ENCODE measurements at regions not wholly inside any gene's neighbourhood (a gene's known extent, or its start where the extent isn't known, plus 50 kb on each side); places are given as distances from the start of the nearest gene placed in this dataset.

DNA sequence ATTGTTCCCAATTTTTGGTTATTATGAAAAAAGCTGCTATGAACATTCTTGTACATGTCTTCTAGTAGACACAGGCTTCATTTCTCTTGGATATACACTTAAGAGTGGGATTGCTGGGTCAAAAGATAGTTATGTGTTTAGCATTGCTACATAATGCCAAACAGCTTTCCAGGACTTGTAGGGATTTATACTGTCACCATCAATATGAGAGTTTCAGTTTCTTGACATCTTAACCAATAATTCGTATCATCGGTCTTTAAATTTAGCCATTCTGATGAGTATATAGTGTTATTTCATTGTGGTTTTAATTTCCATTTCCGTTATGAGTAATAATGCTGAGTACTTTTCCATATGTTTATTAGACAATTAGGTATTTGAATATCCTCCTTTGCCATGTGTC, 190.3 kb upstream of the PFN2 start:
- no peak for DNase-seq (ENCODE audit: low read depth)

DNA sequence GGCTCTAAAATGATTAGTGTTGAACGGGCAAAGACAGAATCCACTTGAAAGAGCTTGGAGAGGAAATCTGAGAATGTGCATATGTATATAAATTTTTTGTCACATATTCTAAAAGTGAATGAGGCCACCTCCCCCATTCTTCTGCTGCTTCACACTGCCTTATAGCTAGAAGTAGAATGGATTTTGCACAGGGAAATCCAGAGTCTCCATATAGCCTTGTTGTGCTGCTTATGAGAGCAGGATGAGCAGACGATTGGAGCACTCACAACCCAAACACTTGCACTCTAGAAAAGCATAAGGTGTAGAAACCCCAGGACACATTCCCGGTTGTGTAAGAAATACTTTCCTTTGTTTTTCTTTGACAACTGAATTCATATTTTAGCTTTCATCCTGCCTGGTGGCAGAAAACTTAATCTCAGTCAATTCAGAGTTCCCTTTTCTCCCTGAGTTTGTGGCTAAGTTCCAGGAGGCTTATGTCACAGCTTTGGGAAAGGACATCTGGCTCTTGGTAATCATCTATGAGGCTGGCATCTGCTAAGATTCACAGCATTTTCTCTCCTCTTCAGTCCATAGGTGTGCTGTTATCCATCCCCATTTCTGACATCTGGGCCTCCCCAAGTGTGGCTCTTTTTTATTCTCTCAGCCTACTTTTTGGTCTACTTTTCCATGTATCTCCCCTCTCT, 188.4 kb upstream of the PFN2 start:
- peak; percentile 38 for DNase-seq (ENCODE audit: low read depth)

DNA sequence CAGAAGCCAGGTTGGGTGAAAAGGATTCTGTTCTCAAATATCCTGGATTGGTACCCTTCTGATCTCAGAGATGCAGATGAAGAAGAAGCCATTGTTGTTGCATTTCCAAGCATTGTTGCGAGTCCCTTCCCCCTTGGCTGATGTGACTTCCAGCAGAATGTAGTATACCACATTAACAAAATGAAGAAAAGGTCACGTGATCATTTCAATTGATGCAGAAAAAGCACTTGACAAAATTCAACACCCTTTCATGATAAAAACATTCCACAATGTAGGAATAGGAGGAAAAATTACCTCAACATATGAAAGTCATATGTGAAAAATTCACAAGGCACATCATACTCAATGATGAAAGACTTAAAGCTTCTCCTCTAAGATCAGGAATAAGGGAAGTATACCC, 181.9 kb upstream of the PFN2 start:
- no peak for DNase-seq (ENCODE audit: low read depth)

DNA sequence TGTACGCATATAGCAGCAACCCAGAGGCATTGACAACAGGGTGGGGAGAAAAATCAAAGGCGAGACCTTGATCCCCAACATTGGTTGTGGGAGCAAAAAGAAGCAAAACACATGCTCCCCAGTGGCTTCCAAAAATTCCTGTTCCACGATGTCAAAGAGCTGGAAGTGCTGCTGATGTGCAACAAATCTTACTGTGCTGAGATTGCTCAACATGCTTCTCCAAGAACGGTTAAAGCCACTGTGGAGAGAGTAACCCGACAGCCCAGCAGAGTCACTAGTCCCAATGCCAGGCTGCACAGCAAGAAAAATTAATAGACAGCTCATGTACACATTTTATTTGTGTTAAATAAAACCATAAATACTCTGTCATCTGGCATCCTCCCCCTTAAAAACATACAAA, 179.9 kb upstream of the PFN2 start:
- peak; percentile 51 for DNase-seq (ENCODE audit: low read depth)

DNA sequence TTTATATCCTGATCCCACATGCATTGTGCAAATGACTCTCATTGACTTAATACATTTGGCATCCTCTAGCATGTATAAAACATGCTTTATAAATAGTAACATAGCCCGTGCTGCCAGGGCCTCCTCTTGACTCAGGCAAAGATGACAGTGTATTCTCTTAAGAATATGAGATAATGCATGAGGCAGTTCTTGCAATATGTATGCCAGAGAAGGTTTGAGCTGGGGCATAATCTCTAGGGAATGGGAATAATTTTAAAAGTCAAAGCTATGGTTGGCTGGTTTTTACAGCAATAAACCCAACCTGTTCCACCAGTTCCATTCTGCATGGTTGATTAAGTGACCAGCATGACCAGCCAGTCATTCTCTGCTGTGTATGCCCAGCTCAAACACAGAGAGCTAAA, 179.0 kb upstream of the PFN2 start:
- peak; percentile 94 for DNase-seq (ENCODE audit: low read depth)

DNA sequence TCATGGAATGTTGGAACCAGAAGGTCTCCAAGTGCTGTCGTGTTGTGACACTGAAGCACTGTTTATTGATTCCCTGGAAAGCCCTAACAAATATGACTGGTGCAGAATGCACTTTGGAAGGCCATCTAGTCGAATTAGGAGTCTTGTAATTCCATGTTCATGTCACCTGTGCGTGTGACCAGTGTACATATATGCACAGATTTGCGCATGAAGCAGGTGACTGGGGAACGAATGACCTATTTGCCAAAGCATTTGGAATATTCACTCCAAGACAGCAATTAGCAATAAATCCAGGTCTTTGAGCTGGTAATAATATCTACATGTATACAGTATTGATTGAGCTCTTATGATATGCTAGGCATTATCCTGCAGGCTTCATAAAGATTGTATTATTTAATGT, 177.5 kb upstream of the PFN2 start:
- no peak for DNase-seq (ENCODE audit: low read depth)

DNA sequence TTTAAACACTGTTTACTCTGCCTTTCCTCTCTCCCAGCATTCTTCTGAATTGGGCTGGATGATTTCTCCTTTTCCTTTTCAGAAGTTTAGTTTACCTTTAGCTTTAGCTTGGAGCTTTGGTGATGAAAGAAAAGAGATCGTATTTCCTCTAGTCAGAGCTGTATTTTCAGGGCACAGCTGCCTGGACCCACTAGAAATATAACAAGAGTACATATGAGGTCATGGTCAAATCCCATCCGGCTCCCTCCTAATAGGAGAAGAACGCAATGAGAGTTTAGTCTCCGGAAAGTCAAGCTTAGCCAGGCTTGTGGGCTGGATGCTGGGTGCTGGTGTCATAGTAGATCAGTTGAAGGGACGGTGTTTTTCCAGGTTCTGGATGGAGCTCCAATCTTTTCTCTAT, 177.1 kb upstream of the PFN2 start:
- DNase-seq (ENCODE audit: low read depth), result peak; percentile 82

DNA sequence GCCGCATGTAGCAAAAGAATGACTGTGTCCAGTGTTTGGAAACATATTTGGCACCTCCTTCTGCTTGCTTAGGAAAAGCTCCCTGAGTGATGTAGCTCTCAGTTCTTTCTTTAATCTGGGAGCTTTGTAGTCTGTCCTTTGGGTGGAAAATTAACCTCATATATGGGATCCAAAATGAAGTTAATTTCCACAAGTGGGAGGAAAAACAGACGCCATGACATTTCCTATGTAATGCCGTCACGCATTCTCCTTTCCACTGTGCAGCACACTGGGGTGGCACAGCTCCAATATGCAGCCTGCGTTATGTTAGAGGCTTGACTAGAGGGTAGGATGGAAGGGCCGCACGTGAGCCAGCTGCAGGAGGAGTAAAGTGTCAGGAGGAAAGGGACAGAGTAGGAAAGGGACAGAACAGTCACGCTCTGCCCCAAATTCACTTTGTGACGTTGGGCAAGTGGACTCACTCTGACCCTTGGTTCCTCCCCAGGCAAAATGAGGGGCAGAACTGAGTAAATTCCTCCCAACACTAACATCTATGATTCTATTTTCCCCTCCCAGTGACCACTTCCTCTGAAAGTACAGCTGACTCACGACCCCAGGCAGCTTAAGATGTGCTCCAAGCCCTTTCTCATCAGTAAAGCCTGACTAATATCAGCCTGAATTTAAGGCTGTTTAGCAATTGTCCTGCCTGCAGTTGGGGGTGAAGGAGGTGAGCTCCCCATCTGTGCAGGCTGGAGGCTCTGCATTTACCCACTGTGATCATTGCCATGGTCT, 176.5 kb upstream of the PFN2 start:
- peak; percentile 78 for DNase-seq (ENCODE audit: low read depth)

DNA sequence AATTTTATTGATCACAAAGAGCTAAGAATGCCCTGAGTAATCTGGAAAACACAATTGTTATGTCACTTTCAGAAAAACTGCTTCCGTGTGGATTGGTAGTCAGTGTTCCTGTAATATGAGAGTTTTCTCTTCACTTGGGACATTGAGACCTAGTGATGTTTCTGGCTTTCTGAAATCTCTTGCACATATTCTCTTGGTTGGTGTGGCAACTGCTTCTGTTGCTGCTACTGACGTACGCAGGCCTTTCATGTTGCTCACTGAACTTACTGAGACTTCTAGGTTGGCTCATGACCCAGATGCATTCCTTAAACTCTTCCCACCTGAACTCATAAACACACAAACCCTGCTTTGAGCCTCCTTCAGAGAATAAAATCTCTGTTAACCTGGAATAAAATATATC, 175.0 kb upstream of the PFN2 start:
- peak; percentile 56 for DNase-seq (ENCODE audit: low read depth)

DNA sequence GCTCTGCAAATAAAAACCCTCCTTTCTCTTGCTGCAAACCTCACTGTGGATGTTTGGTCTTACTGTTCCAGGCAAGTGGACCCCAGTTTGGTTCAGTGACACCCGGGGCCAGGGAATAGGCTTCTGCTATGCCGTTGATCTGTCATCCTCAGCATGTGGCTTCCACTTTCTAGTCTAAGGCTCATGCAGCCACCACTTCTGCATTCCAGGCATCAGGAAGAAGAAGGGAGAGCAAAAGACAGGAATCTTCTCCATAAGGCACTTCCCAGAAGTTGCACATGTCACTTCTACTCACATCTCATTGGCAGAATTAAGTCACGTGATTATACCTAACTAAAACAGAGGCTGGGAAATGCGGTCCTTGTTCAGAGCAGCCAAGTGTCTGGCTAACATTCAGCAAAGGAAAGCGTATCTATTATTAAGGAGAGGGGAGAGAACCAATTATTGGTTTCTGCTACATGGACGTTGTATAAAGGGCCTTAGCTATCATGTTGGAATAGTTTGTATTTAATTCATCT, 173.6 kb upstream of the PFN2 start:
- no peak for DNase-seq (ENCODE audit: low read depth)

DNA sequence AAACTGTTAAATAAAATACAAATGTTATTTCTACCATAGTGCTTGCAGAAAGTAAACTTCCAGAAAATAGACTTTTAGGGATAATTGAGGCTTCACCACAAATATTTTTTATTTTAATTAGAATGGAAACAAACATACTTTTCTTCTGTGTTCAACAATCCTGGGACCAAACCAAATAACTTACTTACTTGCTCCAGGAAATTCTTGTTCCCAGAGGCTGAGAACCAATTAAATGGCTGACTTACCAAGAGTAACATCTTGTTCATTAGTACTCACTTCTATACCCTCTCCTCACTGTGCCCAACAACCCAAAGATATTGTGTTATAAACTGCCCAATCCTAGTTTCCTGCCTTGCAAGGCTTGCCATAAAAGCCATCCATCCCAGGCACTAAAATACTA, 172.2 kb upstream of the PFN2 start:
- no peak for DNase-seq (ENCODE audit: low read depth)

DNA sequence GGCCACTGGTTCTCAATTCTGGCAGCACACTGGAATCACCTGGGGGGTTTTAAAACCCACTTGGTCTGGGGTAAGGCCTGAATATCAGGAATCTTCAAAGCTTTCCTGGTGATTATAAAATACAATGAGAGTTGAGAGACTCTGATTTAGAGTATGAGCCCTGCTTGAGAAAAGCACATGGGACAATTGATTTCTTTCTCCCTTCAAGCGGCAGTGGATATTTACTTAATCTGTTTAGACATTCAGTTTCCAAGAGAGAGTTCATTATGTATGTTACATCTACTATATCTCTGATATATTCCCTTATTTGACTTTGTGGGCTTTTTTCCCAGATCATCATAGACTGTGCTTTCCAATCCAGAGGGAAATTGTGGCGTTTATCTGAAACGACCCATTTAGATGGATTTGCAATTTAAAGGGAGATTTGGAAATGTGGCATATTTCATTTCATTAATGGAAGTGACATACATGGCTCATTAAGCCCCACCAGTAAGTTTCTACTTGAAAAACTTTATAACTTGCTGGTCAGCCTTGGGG, 171.2 kb upstream of the PFN2 start:
- DNase-seq (ENCODE audit: low read depth), result no peak

DNA sequence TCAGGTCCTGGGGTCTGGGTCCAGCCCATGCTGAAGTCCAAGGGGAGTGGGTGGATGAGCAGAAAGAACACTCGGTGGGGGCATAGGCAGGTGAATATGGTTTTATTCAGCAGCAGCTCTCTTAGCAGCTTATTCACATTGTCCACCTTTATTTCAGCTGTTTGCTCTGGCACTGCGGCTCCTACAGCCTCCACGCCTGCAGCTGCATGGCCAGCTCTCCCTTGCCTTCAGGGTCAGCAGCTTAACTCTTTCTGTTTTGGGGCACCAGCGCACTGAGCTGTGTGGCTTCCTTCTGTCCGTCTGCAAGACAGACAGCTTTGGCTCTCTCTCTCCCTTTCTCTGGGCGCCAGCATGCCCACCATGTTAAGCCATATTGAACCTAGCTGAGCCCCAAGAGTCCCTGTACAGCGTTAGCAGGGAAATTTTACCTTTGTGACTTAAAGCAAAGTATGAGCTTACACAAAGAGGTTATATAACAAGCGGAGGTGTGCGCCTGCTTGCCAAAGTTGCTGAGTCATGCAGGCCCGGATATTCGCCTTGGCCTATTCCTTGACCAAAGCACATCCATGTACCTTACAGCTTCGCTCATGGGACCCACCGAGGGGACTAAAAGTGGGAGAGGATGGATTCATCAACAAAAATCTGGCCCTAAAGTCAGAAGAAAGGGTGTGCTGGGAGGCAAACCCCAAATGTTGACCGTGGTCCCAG, 170.1 kb upstream of the PFN2 start:
- no peak for DNase-seq (ENCODE audit: low read depth)

DNA sequence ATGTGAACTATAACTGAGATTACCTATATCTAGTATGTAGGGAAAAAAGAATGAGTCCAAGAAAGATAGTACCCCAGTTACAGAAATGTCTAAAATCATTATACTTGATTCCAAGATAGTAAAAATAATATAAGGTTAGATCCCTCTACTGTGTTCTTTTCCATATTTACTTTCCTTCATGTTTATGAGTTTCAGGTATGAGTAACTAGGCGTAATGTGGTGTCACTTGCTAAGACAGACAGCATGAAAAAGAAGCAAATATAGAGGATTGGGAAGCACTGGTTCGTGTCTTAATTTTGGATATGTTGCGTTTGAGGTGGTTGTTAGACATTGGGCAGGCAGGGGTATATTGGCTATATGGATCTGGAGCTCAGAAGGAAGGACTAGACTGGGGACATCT, 168.1 kb upstream of the PFN2 start:
- no peak for DNase-seq (ENCODE audit: low read depth)

DNA sequence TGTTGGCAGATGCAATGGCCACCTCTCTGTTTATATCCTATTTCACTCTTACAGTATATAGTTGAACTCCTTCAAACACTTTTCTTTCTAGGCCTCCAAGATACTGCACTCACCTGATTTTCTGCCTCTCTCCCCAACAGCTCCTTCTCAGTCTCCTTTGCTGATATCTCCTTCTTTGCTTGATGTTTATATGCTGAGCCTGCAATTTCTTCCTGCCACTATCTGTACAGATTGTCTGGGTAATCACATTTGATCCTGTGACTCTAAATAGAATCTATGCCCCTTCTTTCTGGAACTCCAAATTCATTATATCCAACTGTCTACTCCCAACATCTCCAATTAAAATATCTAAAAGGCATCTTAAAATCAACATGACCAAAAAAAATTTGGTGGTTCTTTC, 165.5 kb upstream of the PFN2 start:
- DNase-seq (ENCODE audit: low read depth), result no peak

DNA sequence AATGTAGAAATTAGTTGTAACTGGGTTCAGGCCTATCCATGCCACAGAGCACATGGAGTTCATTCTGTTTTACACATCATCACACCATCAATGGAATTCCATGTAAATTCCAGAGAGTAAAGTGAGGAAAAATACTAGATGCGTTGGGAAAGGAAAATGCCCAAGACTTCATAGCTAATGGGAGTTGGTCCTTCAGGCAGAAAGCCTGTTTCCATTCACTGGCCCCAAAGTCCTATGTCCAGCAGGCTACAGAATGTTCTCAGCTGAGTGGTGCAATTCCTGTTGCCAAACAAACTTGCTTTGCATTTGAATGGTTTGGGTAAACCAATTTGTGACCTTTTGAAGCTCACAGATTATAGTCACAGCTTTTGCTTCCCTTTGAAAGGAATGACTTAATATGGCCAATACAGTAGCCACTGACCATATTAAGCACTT, 164.6 kb upstream of the PFN2 start:
- peak; percentile 76 for DNase-seq (ENCODE audit: low read depth)

DNA sequence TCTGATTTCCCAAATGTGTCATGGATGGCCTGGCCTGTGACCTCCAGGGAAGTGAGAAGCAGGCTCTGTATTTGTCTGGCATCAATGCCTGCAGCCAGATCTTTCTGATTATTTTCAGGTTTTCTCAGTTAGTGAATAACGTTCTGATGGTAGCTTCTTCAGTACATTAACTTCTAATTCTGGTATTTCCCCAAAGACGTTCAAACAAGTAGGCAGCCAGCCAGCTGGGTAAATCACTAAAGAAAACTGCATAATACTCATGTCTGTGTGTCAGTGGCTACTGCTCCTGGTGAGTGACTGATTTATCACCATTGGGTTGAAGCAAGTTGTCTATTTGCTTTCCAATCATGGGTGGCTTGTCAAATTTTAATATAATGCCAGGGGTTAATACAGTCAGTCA, 162.6 kb upstream of the PFN2 start:
- peak; percentile 15 for DNase-seq (ENCODE audit: low read depth)

DNA sequence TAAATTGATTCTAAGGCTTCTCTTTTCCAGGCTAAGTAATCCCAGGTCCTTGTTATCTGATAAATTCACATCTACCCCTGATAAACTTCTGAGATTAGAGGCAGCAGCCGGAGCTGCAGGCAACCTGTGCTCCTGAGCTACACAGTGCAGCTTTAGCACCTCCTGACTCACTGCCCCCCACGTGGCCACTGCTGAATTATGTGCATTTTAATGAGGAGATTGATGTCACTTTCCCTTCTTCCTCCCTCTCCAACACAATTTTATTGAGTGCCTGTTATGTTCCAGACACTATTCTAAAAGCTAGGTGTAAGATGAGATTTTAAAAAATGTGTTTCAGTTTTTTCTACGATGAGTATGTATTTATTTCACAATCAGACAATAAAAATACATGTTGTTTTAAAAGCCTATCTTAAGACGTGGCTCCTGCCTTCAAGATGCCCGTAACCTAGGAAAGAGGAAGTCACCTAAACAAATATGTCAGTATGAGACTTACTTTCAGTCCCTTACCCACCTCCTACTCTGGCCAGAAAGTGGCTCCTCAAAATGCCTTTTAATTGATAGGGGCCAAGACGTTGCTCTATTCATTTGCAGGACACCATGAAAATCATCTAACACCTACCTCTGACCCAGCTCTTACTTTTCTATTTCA, 161.5 kb upstream of the PFN2 start:
- DNase-seq (ENCODE audit: low read depth), result no peak

DNA sequence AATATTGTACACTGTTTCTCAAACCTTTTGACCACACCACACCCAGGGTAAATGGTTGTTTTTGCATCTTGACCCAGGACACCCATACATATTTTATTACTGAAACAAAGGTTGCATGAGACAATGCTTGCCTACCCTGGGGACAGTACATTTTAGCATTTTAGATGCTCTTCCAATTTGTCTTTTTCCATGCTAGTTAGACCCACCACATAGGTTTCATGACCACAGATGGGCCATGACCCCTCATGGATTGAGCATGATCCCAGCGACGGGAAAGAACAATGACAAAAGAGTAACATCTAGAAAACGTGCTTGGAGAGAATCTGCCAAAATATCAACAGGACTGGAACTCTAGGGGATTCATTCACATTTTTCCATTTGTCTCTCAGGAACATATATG, 161.0 kb upstream of the PFN2 start:
- no peak for DNase-seq (ENCODE audit: low read depth)

DNA sequence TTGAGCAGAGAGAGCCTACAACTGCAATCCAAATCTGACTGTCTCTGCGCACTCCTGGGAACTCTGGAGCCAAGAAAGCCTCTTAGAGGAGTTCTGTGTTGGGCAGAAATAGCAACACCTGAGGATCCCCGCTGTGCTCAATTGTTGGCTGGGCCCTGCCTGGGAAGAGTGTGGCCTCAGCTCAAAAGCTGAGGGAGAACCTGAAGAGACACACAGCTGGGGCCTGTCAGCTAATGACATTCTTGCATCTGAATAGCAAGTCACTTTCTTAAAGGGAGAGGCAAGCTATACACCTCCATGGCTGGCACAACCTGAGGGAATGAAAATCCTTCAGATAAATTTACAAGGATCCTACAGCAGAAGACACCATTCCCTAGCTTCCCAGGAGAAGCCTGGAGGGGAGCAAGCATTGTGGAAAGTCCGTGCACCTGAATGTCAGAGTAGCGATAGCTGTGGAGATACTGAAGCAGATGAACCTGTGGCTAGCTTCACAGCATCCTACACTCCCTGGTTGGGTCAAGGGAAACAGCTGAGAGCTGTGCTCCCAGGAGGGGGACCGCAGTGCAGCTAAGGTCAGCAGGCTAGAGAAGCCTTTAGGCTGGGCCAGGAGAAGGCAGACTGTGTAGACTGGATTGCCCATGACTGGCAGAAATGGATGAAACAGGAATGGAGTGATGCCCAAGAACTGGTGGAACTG, 159.9 kb upstream of the PFN2 start:
- DNase-seq (ENCODE audit: low read depth), result no peak

DNA sequence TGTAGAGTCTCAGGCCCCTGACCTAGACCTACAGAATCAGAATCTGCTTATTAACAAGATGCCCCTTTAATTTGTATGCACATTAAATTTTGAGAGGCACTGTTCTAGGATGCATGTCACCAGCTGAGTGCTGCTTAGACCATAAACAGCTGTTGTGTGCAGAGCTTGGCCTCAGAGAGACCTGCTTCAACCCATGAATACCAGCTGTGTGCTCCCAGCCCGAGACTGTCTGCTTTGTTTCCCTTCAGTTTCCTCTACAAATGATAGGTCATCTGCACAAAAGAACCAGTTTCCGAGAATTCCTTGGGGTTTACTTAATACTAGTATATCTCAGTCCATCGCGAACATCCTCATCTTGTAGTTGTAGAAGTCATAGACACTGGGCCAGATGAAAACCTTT, 158.5 kb upstream of the PFN2 start:
- no peak for DNase-seq (ENCODE audit: low read depth)

DNA sequence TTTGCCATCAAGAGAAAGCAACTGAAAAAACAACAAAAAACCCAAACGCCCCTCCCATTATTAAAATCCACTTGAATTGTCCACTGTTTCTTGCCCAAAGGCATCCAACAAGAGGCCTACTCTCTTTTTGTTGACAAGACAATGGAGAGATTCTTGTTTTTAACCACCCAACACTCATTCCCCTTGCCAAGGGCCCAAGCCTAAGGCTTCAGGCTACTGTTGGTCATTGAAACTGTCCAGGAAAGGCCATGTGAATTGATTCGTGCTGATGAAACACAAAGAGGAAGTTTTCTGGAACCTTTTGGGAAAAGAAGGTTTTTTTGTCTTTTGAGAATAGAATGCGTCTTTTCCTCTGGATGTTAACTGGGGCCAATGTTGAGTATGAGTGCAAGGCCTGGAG, 157.4 kb upstream of the PFN2 start:
- no peak for DNase-seq (ENCODE audit: low read depth)

Data from fibroblast of gingiva (primary cell).